ENCODE measurements at regions not wholly inside any gene's neighbourhood (a gene's known extent, or its start where the extent isn't known, plus 50 kb on each side); places are given as distances from the start of the nearest gene placed in this dataset.

DNA sequence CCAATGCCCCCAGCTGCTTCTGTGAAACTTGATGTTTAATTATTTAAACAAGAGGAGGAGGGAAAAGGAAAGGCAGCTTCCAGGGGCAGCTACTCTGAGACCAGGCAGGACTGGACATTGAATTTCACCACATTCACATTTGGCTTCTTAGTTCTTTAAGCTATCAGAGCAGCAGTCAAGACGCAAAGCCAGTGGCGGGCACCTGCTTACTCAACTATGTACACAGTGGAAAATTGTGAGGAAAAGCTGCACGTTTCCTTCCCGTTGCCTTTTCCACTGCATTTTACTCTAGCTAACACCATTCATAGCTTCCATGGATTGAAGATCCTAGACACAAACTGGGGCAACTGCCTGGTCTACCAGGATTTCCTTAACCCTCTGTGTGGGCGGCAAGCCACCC lies 200.3 kb downstream of the ERCC6L2 start:
- no peak for TF ChIP-seq POLR2A (IDR thresholded peaks at IDR 0.05)
- TF ChIP-seq, protein P1, sequence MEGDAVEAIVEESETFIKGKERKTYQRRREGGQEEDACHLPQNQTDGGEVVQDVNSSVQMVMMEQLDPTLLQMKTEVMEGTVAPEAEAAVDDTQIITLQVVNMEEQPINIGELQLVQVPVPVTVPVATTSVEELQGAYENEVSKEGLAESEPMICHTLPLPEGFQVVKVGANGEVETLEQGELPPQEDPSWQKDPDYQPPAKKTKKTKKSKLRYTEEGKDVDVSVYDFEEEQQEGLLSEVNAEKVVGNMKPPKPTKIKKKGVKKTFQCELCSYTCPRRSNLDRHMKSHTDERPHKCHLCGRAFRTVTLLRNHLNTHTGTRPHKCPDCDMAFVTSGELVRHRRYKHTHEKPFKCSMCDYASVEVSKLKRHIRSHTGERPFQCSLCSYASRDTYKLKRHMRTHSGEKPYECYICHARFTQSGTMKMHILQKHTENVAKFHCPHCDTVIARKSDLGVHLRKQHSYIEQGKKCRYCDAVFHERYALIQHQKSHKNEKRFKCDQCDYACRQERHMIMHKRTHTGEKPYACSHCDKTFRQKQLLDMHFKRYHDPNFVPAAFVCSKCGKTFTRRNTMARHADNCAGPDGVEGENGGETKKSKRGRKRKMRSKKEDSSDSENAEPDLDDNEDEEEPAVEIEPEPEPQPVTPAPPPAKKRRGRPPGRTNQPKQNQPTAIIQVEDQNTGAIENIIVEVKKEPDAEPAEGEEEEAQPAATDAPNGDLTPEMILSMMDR (IDR thresholded peaks at IDR 0.05): no peak
- WGBS, 2 donors: 61 to 75% methylated on average over 5 of the region's 5 CpGs
- Histone ChIP-seq H3K27me3 (no peaks in the 10 kb centered on the region), H3K27ac (no peak overlapping the region), H3K4me1 (peaks cover 40% of the 10 kb centered on the region), H3K36me3 (replicated peaks in 1 of 2; ENCODE audit: insufficient read depth in 1 of 2, low read depth in 2 of 2) (no peaks in the 10 kb centered on the region), H3K9me3 (no peaks in the 10 kb centered on the region), H3K4me3 (no peak overlapping the region)
- DNase-seq (peak in 2 of 4 donors; percentile 26 to 56), ATAC-seq (no peak)
- intact Hi-C loops (cut with DNase I): no loop called here

DNA sequence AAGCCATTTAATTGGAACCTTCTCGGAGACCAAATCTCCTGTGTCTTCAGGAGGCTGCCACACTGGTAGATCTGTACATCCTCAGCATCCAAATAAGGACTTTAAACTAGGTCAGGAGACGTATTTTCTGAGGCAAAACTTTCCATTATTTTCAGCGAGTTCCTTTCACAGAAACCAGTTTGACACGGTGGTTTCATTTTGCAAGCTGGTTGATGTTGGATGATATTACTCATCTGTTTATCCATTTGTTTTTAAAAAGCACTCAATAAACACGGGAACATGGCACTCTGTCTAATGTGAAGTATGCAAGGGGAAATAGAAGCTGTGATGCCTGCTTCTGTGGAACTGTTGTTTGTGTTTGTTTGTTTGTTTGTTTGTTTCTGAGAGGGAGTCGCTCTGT lies 199.6 kb downstream of the ERCC6L2 start:
- DNase-seq: no peak
- 83 to 91% methylated on average over 6 of the region's 6 CpGs for WGBS, 2 donors
- H3K4me3 ChIP-seq: no peak overlapping the region
- ATAC-seq: no peak
- H3K36me3 ChIP-seq (replicated peaks in 1 of 2; ENCODE audit: insufficient read depth in 1 of 2, low read depth in 2 of 2): no peaks in the 10 kb centered on the region
- H3K27ac ChIP-seq: no peak overlapping the region
- intact Hi-C loops (cut with DNase I): no loop called here
- TF ChIP-seq, protein P1 (IDR thresholded peaks at IDR 0.05): no peak
- no peak for TF ChIP-seq POLR2A (IDR thresholded peaks at IDR 0.05)
- peaks cover 40% of the 10 kb centered on the region for H3K4me1 ChIP-seq
- no peaks in the 10 kb centered on the region for H3K27me3 ChIP-seq
- H3K9me3 ChIP-seq: no peaks in the 10 kb centered on the region

DNA sequence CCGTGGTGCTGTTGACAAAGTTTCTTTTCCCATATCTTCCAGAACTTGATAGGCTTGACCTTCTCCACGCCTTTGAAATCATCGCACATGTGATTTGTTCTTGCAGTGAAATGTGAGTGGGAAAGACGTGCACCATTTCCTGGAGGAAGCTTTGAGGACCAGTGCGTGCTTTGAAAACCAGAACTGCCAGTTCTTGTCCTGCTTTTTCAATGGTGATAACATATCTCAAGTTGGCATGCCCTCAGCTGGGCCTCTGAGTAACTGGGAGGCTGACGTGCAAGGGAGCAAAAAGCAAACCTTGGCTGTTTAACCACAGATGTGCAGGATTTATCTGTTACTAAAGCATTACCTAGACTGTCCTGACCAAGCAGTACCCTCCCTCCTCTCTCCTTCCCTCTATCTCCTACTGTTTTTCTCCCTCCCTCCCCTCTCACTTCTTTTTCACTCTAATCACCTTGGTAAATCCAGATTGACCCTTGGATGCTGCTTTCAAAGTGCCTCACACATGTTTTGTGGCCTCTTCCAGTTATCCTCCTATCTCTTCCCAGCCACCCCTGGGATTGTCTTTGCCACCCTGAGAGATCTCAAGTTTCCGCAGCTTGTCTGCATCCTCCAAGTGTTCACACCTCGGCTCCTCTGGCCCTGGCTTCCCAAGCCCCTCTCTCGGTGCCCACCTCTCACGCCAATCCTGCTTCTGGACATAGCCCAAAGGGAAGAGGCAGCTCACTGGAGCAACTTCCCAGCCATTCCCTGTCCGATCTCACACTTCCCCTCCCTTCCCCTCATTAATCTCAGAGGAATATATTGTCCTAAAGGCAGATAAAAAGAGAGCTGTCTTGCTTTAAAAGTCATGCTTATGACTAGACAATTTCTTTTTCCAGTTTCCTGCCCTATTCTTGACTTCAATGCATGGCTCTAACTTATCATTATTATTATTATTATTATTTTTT lies 198.3 kb downstream of the ERCC6L2 start:
- 46 to 47% methylated on average over 11 of the region's 11 CpGs for WGBS, 2 donors
- Histone ChIP-seq H3K27me3 (no peaks in the 10 kb centered on the region), H3K36me3 (replicated peaks in 1 of 2; ENCODE audit: insufficient read depth in 1 of 2, low read depth in 2 of 2) (no peaks in the 10 kb centered on the region), H3K4me1 (peaks cover 43% of the 10 kb centered on the region), H3K4me3 (no peak overlapping the region), H3K9me3 (no peaks in the 10 kb centered on the region), H3K27ac (peak overlapping the region in 3 of 4 donors; percentile 40 to 76 (median 67))
- intact Hi-C loops (cut with DNase I): no loop called here
- ATAC-seq: peak; percentile 96
- TF ChIP-seq POLR2A (IDR thresholded peaks at IDR 0.05): peak in 1 of 3 donors; percentile 34
- TF ChIP-seq, protein P1 (IDR thresholded peaks at IDR 0.05): no peak
- peak; percentile 79 to 94 (median 84) for DNase-seq

DNA sequence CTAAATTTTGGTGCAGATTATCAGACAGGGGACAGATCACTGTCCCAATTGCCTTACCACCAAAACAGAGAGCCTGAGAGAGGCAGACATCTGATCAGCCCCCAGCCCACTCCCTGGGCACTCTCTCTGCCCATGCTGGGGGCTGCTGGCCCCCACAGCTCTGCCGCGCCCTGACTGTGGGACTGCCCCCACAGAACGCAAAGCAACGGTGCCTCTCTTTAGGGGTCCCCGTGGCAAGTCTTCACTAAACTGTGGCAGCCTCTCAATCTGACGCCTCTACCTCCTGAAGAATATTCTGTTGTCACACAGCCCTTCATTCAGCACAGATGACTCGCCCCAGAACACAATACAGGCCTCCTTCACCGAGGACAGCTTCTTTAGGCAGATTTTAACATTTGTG lies 197.4 kb downstream of the ERCC6L2 start:
- intact Hi-C loops (cut with DNase I): no loop called here
- Histone ChIP-seq H3K4me1 (peaks cover 50% of the 10 kb centered on the region), H3K36me3 (replicated peaks in 1 of 2; ENCODE audit: insufficient read depth in 1 of 2, low read depth in 2 of 2) (no peaks in the 10 kb centered on the region), H3K4me3 (no peak overlapping the region), H3K9me3 (no peaks in the 10 kb centered on the region), H3K27ac (peak overlapping the region in 3 of 4 donors; percentile 40 to 76 (median 67)), H3K27me3 (no peaks in the 10 kb centered on the region)
- DNase-seq (no peak), ATAC-seq (no peak)
- WGBS, 2 donors: 92% methylated on average over 7 to 8 of the region's 8 CpGs
- TF ChIP-seq POLR2A (IDR thresholded peaks at IDR 0.05): no peak
- TF ChIP-seq, protein P1 (IDR thresholded peaks at IDR 0.05): no peak

DNA sequence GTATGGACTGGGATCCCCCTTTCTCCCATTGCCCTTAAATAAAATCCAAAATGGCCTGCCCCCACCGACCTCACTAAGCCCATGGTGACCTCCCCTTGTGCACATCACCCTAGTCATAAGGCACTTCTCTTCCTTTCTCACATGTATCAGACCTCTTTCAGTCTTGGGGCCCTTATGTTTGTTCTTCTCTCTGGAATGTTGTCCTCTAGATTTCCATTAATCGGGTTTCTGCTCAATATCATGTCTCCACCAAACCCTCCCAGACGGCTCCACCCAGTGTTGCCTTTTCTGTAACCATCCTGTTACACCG lies 196.3 kb downstream of the ERCC6L2 start:
- WGBS, 2 donors: 78 to 86% methylated on average over 4 of the region's 4 CpGs
- peaks cover 50% of the 10 kb centered on the region for H3K4me1 ChIP-seq
- no peak for TF ChIP-seq POLR2A (IDR thresholded peaks at IDR 0.05)
- TF ChIP-seq, protein P1 (IDR thresholded peaks at IDR 0.05): no peak
- H3K27me3 ChIP-seq: no peaks in the 10 kb centered on the region
- no peaks in the 10 kb centered on the region for H3K36me3 ChIP-seq (replicated peaks in 1 of 2; ENCODE audit: insufficient read depth in 1 of 2, low read depth in 2 of 2)
- no peaks in the 10 kb centered on the region for H3K9me3 ChIP-seq
- H3K27ac ChIP-seq: no peak overlapping the region
- no peak for ATAC-seq
- intact Hi-C loops (cut with DNase I): no loop called here
- H3K4me3 ChIP-seq: no peak overlapping the region
- DNase-seq: no peak

Measured in body of pancreas (tissue), 4 donors.